ENCODE measurements at regions not wholly inside any gene's neighbourhood (a gene's known extent, or its start where the extent isn't known, plus 50 kb on each side); places are given as distances from the start of the nearest gene placed in this dataset.

GRCh38 chr2:133849341-133849740 is 281.1 kb upstream of the NCKAP5 start:
- Histone ChIP-seq H3K4me3 (ENCODE audit: low read length) (no peak overlapping the region), H3K4me2 (ENCODE audit: low read length) (no peak overlapping the region), H3K9ac (ENCODE audit: low read length) (no peak overlapping the region), H3K9me3 (ENCODE audit: insufficient read depth, low read length) (no peaks in the 10 kb centered on the region), H2AFZ (ENCODE audit: low read depth, low read length) (no peak overlapping the region), H3K27ac (ENCODE audit: low read length) (no peak overlapping the region), H4K20me1 (ENCODE audit: insufficient read depth, low read length) (no peaks in the 10 kb centered on the region), H3K79me2 (ENCODE audit: low read length) (no peaks in the 10 kb centered on the region), H3K27me3 (ENCODE audit: low read depth, low read length) (peaks cover 21% of the 10 kb centered on the region; the same call in 1 of the 2 replicates), H3K36me3 (replicated peaks; ENCODE audit: low read depth, low read length) (no peaks in the 10 kb centered on the region), H3K4me1 (ENCODE audit: low read length) (no peaks in the 10 kb centered on the region)
- no peak for TF ChIP-seq CTCF (IDR thresholded peaks at IDR 0.05; ENCODE audit: low read depth, low read length)
- TF ChIP-seq EZH2phosphoT487 (IDR thresholded peaks at IDR 0.05; ENCODE audit: low read depth) = no peak

- H3K79me2 ChIP-seq (ENCODE audit: low read length) = no peaks in the 10 kb centered on the region
- no peaks in the 10 kb centered on the region for H3K9me3 ChIP-seq (ENCODE audit: insufficient read depth, low read length)
- H3K9ac ChIP-seq (ENCODE audit: low read length) = no peak overlapping the region
- H4K20me1 ChIP-seq (ENCODE audit: insufficient read depth, low read length) = no peaks in the 10 kb centered on the region
- H3K36me3 ChIP-seq (replicated peaks; ENCODE audit: low read depth, low read length) = no peaks in the 10 kb centered on the region
- H3K4me1 ChIP-seq (ENCODE audit: low read length) = no peaks in the 10 kb centered on the region
- H2AFZ ChIP-seq (ENCODE audit: low read depth, low read length) = no peak overlapping the region
- TF ChIP-seq CTCF (IDR thresholded peaks at IDR 0.05; ENCODE audit: low read depth, low read length) (no peak), EZH2phosphoT487 (IDR thresholded peaks at IDR 0.05; ENCODE audit: low read depth) (no peak)
- no peak overlapping the region for H3K4me2 ChIP-seq (ENCODE audit: low read length)
- H3K27me3 ChIP-seq (ENCODE audit: low read depth, low read length) = no peaks in the 10 kb centered on the region; the same call in 1 of the 2 replicates
- H3K27ac ChIP-seq (ENCODE audit: low read length) = no peak overlapping the region
- no peak overlapping the region for H3K4me3 ChIP-seq (ENCODE audit: low read length)
Observed at GRCh38 chr2:133854603-133855200, 286.4 kb upstream of the NCKAP5 start.

GRCh38 chr2:133855526-133855925 is 287.3 kb upstream of the NCKAP5 start:
- Histone ChIP-seq H3K4me3 (ENCODE audit: low read length) (no peak overlapping the region), H2AFZ (ENCODE audit: low read depth, low read length) (no peak overlapping the region), H3K4me2 (ENCODE audit: low read length) (no peak overlapping the region), H3K79me2 (ENCODE audit: low read length) (no peaks in the 10 kb centered on the region), H3K27ac (ENCODE audit: low read length) (no peak overlapping the region), H3K36me3 (replicated peaks; ENCODE audit: low read depth, low read length) (no peaks in the 10 kb centered on the region), H3K9me3 (ENCODE audit: insufficient read depth, low read length) (no peaks in the 10 kb centered on the region), H3K4me1 (ENCODE audit: low read length) (no peaks in the 10 kb centered on the region), H4K20me1 (ENCODE audit: insufficient read depth, low read length) (no peaks in the 10 kb centered on the region), H3K27me3 (ENCODE audit: low read depth, low read length) (peaks cover 4% of the 10 kb centered on the region; the same call in 1 of the 2 replicates), H3K9ac (ENCODE audit: low read length) (no peak overlapping the region)
- TF ChIP-seq EZH2phosphoT487 (IDR thresholded peaks at IDR 0.05; ENCODE audit: low read depth) (no peak), CTCF (IDR thresholded peaks at IDR 0.05; ENCODE audit: low read depth, low read length) (no peak)

- H2AFZ ChIP-seq (ENCODE audit: low read depth, low read length) = no peak overlapping the region
- H3K27me3 ChIP-seq (ENCODE audit: low read depth, low read length) = peaks cover 4% of the 10 kb centered on the region; the same call in 1 of the 2 replicates
- H3K9ac ChIP-seq (ENCODE audit: low read length) = no peak overlapping the region
- H3K27ac ChIP-seq (ENCODE audit: low read length) = no peak overlapping the region
- no peak overlapping the region for H3K4me2 ChIP-seq (ENCODE audit: low read length)
- no peaks in the 10 kb centered on the region for H3K4me1 ChIP-seq (ENCODE audit: low read length)
- no peaks in the 10 kb centered on the region for H3K9me3 ChIP-seq (ENCODE audit: insufficient read depth, low read length)
- H3K36me3 ChIP-seq (replicated peaks; ENCODE audit: low read depth, low read length) = no peaks in the 10 kb centered on the region
- no peak overlapping the region for H3K4me3 ChIP-seq (ENCODE audit: low read length)
- TF ChIP-seq CTCF (IDR thresholded peaks at IDR 0.05; ENCODE audit: low read depth, low read length) (no peak), EZH2phosphoT487 (IDR thresholded peaks at IDR 0.05; ENCODE audit: low read depth) (no peak)
- no peaks in the 10 kb centered on the region for H4K20me1 ChIP-seq (ENCODE audit: insufficient read depth, low read length)
- H3K79me2 ChIP-seq (ENCODE audit: low read length) = no peaks in the 10 kb centered on the region
Observed at GRCh38 chr2:133856678-133857077, 288.4 kb upstream of the NCKAP5 start.

All from OCI-LY3 (cell line).